KBM-7 (cell line): ENCODE measurements at regions not wholly inside any gene's neighbourhood (a gene's known extent, or its start where the extent isn't known, plus 50 kb on each side); places are given as distances from the start of the nearest gene placed in this dataset.

Source experiments
- DNase-seq: peaks from one replicate; pipeline ENCODE4 v3.0.0-alpha.2; 2015
- in situ Hi-C: fragments of 300-500 bp; cut with MboI; formaldehyde crosslinking; loops from 2 replicates; pipeline ENCODE4 v1.14.3; 2020; ENCODE audit warnings: low sequenced_read_pairs, low pct_unique_long_range_greater_than_20kb, mixed read lengths

DNA sequence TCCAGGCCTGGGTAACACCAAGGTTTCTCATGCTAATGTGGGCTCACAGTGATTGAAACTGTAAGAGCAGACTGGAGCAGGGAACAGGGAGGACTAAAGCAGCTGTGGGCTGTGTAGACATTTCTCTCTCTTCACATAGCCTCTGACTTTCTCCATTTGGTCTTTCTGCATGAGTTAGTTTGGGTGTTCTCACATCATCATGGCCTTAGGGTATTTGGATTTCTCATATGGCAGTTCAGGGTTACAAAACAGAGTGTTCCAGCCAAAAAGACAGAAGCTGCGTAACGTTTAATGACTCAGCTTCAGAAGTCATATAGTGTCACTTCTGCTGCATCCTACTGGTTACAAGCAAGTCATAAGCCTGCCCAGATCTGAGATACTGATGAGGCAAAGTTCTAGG, 52.0 kb upstream of the OSBPL8 start:
- in situ Hi-C loops = loop anchor here (25.0 kb wide), 1 partner anchor 176 kb away; no protein-coding TSS in a partner anchor
- DNase-seq = no peak

DNA sequence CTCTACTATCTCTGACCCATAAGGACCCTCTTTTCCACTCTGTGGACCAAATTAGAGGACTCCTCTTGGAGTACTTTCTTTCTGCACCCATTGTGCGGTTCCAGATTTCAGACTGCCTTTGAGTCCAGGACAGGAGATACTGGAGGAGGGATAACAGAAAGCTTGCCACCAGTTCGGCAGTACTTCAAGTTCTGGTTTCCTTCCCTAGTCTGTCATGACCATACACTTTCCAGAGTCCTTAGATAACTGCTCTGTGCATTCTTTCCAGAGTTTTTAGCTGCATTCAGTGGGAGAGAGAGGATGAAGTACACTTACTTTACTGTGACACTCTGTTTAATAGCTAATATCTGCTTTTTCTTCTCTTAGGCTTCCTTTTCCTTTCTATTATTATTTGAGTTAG, 54.8 kb upstream of the OSBPL8 start:
- in situ Hi-C loops = loop anchor here (25.0 kb wide), 1 partner anchor 173 kb away; no protein-coding TSS in a partner anchor
- DNase-seq = no peak

DNA sequence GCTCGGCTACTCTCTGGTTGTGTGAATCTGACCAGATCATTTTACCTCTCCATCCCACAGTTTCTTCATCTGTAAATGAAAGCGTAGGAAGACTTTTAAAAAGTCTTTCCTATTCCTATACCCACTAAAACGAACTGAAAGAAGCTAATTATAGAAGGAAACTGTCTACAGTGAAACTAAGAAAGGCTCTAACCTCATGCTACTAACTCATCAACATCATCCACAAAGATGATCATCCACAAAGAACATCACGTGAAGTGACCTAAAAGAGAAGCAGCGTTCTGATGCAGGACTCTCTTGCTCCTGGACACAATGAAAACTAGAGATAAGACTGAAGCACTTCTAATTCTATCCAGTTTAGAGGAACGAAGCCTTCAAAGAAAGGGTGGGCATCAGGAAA, 58.5 kb upstream of the OSBPL8 start:
- in situ Hi-C loops = loop anchor here (25.0 kb wide), 1 partner anchor 169 kb away; no protein-coding TSS in a partner anchor

DNA sequence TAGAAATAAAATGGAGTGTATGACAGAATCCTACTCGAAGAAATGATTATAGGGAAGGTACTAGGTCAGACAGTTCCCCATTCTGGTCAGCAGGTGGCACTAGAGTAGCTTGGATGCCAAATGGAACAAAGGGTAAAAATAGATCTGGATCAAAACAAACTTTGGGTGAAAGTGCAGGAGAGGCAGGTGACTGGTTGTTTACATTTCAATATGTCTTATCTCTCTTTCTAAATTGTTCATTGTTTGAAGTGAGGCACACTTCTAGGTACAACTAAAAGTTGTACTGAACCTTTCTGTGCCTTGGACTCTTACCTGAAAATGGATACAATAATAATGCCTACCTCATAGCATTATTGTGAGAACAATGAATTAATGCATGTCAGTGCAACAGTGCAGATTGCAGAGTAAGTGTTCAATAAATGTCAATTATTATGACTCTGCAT, 62.0 kb upstream of the OSBPL8 start:
- in situ Hi-C loops = loop anchor here (25.0 kb wide), 1 partner anchor 166 kb away; no protein-coding TSS in a partner anchor
- peak; percentile 81 for DNase-seq

More for the DNA sequence above, 58.5 kb upstream of the OSBPL8 start:
- no peak for DNase-seq

DNA sequence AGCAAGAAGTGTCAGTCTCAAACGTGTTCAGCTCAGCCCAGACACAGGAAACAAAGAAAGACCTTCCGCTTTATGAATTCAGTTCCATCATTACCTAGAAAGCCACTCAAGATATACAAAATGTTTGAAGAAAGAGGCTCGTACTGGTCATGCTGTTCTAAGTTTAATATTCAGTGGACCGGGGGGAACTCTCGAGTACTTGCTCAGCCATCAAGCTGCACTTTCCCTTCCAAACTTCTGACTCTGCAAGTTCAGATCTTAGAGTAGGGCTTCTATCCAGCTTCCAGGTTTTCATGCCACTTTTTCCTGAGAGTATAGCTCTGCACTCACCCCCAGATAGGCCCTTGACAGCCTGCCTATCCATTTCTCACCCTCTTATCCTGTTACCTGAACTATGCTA, 62.8 kb upstream of the OSBPL8 start:
- no peak for DNase-seq
- in situ Hi-C loops = loop anchor here (25.0 kb wide), 1 partner anchor 165 kb away; no protein-coding TSS in a partner anchor

DNA sequence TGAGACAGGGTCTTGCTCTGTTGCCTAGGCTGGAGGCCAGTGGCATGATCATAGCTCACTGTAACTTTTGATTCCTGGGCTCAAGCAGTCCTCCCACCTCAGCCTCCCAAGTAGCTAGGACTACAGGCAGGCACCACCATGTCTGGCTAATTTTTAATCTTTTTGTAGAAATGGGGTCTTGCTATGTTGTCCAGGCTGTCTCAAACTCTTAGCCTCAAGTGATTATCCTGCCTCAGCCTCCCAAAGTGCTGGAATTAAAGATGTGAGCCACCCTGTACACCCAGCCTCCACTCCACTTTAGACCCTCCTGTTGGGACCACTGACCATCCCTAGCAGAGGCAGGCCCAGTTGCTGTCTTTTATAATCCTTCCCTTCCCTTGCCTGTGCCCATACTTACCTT, 63.3 kb upstream of the OSBPL8 start:
- DNase-seq = no peak
- in situ Hi-C loops = loop anchor here (25.0 kb wide), 1 partner anchor 164 kb away; no protein-coding TSS in a partner anchor

DNA sequence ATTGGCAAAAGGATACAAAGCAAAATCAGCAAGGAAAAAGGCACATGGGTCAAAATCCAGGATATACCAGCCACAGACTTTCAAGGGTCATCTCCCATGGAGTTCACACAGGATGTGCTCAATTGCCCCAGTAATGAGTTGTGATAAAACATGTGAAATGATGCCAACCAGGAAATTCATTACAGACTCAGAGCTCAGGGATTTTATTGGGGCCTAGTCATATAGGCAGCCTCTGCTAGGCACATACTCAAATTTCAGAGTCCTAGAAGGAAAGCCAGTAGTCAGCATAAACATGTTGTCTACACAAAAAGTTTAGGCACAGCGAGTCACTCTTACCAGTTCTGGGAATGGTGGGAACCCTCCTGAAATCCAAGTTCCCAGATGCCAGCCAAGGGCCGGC, 64.4 kb upstream of the OSBPL8 start:
- in situ Hi-C loops = loop anchor here (25.0 kb wide), 1 partner anchor 163 kb away; no protein-coding TSS in a partner anchor
- DNase-seq = no peak

DNA sequence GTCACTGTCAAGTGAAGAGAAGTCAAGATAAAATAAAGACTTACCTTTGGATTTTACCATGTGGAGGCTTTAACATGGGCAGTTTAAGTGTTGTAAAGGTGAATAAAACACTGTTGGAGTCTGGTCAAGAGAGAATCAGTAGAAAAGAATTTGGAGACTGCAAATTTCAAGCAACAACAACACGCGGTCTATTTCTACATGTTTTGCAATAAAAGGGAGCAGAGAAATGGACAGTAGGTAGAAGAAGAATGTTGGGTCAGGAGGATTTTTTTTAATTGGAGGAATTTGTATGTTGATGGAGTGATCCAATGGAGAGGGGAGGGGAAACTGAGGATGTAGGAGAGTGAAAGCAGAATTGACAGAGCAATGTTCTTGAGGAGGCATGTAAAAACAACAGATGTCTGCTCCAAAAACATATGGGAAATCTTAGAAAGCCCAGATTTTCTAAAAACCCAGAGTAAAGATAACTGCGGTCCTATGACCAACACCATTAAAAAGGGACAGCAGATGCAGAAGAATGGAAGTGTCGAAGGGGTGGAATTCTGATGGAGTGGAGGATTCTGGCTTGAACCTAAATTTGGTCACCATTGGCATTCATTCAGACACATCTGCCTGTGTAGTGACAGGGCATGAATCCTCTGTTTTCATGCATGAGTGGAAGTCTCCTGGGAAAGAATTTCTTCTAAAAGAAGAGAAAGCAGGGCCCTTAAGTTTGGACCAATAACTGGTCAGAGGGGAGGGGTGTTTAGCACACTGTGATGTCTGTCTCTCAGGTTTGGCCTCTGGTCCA, 68.0 kb upstream of the OSBPL8 start:
- no peak for DNase-seq
- in situ Hi-C loops = no loop called here

DNA sequence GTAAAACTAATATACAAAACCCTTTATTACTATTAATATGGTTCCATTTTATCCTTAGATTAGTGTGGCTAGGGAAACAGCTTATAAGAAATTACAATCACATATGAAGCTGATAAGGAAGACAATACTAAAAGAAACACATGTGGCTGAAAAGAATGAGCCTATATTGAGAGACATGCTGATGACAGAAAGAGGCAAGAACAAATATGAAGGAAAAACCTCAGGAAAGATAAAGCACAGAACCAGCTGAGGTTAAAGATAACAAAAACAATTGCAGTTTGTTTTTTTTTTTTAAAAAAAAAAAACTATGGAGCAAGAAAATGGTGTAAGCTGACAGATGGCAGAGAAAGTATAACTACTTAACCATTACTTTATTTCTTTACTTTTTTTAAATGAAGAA, 69.2 kb upstream of the OSBPL8 start:
- in situ Hi-C loops = no loop called here
- DNase-seq = no peak

DNA sequence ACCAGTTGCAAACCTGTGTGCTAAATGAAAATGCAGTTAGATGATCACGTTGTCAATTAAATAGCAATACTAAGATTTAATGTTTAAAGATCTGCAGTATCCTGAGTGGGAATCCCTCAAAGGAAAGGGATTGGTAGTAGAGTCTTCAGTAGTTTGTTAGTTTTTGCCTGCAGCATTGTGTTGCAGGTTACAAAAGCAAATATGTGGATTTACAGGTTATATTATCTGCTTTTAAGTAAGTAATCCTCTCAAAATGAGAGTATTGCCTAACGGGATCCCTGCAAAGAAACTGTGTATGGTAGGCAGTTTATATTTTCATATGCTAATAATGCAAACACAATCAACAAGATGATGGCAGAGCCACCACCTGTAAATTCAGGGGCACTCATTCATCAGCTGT, 72.2 kb upstream of the OSBPL8 start:
- DNase-seq = no peak
- in situ Hi-C loops = no loop called here

DNA sequence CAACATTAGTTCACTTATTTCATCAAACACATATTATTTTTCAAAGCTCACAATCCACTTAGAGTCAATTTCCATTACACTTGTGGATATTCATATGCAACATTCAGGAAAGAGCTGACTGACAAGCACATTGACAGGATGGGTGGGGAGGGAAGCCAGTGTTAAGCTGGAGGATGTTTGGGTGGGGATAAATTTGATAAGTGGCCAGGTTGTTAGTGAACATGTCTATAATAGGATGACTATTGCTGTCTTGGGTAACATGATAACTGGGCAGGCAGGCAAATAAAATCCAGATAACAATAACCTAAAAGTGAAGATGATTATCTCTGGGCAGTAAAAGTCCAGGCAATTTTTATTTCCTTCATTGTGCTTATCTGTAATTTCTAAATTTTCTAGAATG, 73.8 kb upstream of the OSBPL8 start:
- DNase-seq = peak; percentile 3
- in situ Hi-C loops = no loop called here

DNA sequence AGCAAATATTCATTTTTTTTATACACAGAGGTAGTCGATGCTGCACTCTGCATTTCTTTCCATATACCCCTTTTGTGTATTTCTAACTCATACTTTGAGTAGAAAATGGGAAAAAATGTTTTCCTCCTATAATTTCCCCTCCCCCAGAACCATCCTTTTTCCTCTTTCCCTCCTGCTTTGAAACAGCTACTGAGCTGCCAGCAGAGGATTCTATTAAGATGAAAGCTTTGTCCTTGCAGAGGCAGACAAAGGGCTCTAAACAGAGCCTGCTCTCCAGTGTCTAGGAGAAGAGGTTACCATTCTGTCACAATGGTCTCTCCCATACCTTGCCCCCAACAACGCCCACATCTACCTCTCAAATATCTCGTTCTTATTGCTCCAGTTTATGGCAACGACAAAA, 74.6 kb upstream of the OSBPL8 start:
- in situ Hi-C loops = no loop called here

DNA sequence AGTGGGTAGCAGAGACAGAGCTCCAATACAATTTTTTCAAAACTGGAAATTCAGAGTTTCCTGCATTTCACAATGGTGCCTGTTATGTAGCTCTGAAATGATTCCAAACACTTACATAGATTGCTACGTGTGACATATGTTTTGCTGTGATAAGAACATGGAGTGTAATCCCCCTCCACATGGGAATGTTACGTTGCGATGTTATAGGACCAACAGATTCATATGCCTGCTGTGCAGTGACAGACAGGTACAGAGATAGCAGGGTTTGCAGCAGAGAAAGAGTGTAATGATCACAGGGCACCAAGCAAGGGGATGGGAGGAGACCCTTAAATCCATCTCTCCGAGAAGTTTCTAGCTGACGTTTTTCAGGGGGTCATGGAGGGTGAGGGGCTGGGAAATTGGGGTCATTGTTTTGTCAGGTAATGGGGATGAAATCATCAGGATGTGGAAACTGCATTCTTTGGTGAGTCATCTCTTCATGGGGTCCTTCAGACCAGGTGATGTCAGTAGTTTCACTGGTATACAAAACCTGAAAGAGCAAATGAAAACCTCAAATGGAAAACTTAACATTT, 76.6 kb upstream of the OSBPL8 start:
- in situ Hi-C loops = no loop called here

More for the DNA sequence above, 74.6 kb upstream of the OSBPL8 start:
- DNase-seq = no peak

DNA sequence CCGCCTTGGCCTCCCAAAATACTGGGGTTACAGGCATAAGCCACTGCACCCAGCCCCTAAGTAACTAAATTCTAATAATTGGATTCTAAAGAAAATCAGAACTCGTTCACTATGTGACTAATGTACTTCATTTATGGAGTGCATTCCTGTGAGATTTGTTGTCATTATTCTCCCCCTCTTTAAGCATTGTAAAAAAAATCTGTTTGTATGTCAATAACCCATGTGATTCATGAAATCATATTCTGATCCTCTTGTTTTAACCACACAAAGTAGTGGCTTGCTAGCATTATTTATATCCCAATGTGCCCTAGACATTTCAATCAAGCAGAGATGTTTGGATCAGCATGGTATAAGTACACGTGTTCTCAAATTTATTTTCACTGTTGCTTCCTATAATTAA, 78.2 kb upstream of the OSBPL8 start:
- in situ Hi-C loops = no loop called here

More for the DNA sequence above, 76.6 kb upstream of the OSBPL8 start:
- DNase-seq = no peak

DNA sequence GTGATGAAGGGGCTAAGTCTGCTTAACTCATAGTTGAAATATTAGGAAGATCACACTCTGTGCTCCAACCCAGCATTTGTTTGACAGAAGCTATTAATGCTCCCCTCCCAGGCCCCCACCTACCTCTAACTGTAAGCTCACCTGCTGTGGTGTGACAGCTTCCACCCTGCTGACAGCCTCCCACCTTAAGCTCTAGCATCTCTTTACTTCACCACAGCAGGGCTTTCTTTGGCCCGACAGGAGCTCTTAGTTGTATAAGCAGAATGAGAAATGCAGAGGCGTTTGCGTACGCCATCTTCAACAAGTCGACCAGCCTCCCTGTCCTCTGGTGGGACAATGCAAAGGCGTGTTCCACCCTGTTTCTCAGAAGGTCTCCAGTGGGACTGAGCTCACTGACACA, 80.1 kb upstream of the OSBPL8 start:
- no peak for DNase-seq
- in situ Hi-C loops = no loop called here

More for the DNA sequence above, 78.2 kb upstream of the OSBPL8 start:
- no peak for DNase-seq

DNA sequence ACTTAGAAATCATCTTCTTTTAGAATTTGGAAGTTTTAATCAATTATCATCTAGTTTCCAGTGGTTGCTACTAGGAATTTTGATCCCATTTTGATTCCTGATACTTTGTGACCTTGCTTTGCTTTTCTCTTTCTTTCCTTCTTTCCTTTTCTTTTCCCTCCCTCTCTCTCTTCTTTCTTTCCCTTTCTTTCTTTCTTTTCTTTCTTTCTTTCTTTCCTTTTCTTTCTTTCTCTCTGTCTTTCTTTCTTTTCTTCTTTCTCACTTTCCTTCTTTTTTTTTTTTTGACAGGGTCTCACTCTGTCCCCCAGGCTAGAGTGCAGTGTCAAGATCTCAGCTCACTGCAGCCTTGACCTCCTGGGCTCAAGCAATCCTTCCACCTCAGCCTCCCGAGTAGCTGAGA, 81.5 kb upstream of the OSBPL8 start:
- in situ Hi-C loops = no loop called here
- no peak for DNase-seq

DNA sequence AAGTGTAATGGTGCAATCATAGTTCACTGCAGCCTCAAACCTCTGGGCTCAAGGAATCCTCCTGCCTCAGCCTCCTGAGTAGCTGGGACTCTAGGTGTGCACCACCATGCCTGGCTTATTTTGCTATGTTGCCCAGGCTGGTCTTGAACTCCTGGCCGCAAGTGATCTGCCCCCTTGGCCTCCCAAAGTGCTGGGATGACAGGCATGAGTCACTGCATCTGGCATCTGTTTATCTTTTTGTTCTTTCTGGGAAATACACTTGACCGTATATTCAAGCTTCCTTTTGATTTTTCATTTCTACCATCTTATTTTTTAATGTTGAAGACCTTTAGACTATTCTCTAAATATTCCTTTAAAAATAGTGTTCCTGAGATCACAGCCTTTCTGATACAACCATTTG, 82.4 kb upstream of the OSBPL8 start:
- DNase-seq = no peak
- in situ Hi-C loops = no loop called here

DNA sequence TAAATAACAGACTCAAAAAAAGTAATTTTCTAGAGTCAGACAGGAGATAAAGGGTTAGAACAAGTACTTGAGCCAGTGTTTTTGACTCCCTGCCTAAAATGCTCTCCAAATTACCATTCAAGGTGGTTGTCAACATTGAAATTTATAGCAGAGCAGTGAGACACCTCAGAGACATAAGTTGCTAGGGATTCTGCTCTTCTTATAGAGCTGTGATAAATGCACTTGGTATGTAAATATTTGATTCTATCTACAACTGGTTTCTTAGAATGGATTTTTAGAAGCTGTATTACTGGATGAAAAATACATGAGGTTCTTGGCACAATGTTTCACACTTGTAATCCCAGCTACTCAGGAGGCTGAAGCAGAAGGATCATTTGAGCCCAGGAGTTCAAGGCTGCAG, 83.9 kb upstream of the OSBPL8 start:
- in situ Hi-C loops = no loop called here
- no peak for DNase-seq

DNA sequence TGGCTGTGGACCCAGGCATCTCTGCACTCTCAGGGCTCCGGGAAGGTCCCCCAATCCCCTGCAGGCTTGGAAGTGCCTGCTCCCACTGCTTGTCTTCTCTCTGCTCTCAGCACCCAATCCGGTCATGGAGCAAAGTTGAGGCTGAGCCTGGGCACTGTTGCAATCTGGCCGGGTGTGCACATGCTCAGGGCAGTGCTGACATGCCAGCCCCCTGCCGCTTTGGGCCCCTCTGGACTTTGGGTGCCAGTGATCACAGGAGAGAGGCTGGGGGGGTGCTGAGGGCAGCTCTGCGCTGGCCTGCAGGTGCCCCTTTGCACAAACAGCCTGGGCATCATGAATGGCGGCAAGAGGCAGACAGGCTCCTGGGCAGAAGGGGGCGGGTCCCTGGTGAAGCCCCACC, 85.4 kb upstream of the OSBPL8 start:
- DNase-seq = no peak
- in situ Hi-C loops = no loop called here

DNA sequence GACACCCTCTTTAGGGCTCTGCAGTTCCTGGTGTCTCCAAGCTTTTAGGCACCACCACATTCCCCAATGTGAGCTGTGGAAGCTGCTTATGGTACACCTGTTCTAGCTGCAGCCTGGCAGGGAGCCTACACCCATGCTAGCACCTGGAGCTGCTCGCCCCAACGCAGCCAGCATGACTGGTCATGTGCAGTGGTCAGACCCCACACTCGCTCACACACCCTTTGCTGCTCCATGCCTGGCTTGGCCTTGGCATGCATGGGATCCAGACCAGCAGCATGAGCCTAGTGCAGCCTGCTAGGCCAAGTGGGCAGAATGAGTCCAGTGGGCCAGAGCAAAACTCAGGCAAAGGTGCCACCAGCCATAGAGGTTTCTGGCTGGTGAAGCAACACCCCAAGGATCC, 86.4 kb upstream of the OSBPL8 start:
- in situ Hi-C loops = no loop called here
- DNase-seq = no peak
